H7 (cell line): ENCODE measurements at regions not wholly inside any gene's neighbourhood (a gene's known extent, or its start where the extent isn't known, plus 50 kb on each side); places are given as distances from the start of the nearest gene placed in this dataset.
"Not testable (repeated sequence)": the region's sequence is repeated elsewhere in the genome, so short reads cannot be mapped to it uniquely, and the experiment has no call there.

ENCODE experiments used
- DNase-seq: peaks from one replicate; pipeline ENCODE4 v3.0.0; 2012
- H3K27me3 ChIP-seq: 2 replicates; pipeline ENCODE4 v1.6.0; 2011; ENCODE audit warnings: mild to moderate bottlenecking, low read length; ENCODE audit not compliant: control insufficient read depth, insufficient read depth
- H3K36me3 ChIP-seq: replicated peaks from 2 replicates; pipeline ENCODE4 v1.5.1; 2011; ENCODE audit warnings: low read length; ENCODE audit not compliant: control insufficient read depth, insufficient read depth
- H3K4me3 ChIP-seq: 2 replicates; pipeline ENCODE4 v1.5.1; 2011; ENCODE audit warnings: low read depth, mild to moderate bottlenecking, control low read depth, low read length, moderate library complexity; ENCODE audit not compliant: insufficient read depth

- Histone ChIP-seq H3K27me3 (no peaks in the 10 kb centered on the region), H3K36me3 (no peaks in the 10 kb centered on the region), H3K4me3 (no peak overlapping the region)
- no peak for DNase-seq
Measured at GRCh38 chr5:125484742-125485641, 738.6 kb upstream of the ZNF608 start.

GRCh38 chr5:125485771-125486170 lies 739.3 kb upstream of the ZNF608 start:
- H3K36me3 ChIP-seq = no peaks in the 10 kb centered on the region
- no peaks in the 10 kb centered on the region for H3K27me3 ChIP-seq
- DNase-seq = no peak
- no peak overlapping the region for H3K4me3 ChIP-seq

- Histone ChIP-seq H3K36me3 (no peaks in the 10 kb centered on the region), H3K4me3 (no peak overlapping the region), H3K27me3 (no peaks in the 10 kb centered on the region)
- no peak for DNase-seq
Measured at GRCh38 chr5:125486634-125487033, 740.2 kb upstream of the ZNF608 start.

GRCh38 chr5:125487231-125487630 lies 740.8 kb upstream of the ZNF608 start:
- DNase-seq = no peak
- no peak overlapping the region for H3K4me3 ChIP-seq
- H3K36me3 ChIP-seq = no peaks in the 10 kb centered on the region
- H3K27me3 ChIP-seq = no peaks in the 10 kb centered on the region

- not testable (repeated sequence) for H3K4me3 ChIP-seq, DNase-seq, H3K27me3 ChIP-seq, H3K36me3 ChIP-seq
Measured at GRCh38 chr5:125487652-125488051, 741.2 kb upstream of the ZNF608 start.

GRCh38 chr5:125489146-125489545 lies 742.7 kb upstream of the ZNF608 start:
- no peaks in the 10 kb centered on the region for H3K36me3 ChIP-seq
- no peaks in the 10 kb centered on the region for H3K27me3 ChIP-seq
- DNase-seq = no peak
- no peak overlapping the region for H3K4me3 ChIP-seq

- Histone ChIP-seq H3K36me3 (no peaks in the 10 kb centered on the region), H3K27me3 (no peaks in the 10 kb centered on the region), H3K4me3 (no peak overlapping the region)
- DNase-seq = no peak
Measured at GRCh38 chr5:125491986-125492492, 745.6 kb upstream of the ZNF608 start.

- H3K36me3 ChIP-seq = no peaks in the 10 kb centered on the region
- H3K27me3 ChIP-seq = no peaks in the 10 kb centered on the region
- H3K4me3 ChIP-seq = no peak overlapping the region
- no peak for DNase-seq
Measured at GRCh38 chr5:125492977-125493376, 746.5 kb upstream of the ZNF608 start.

- no peak overlapping the region for H3K4me3 ChIP-seq
- no peaks in the 10 kb centered on the region for H3K27me3 ChIP-seq
- DNase-seq = no peak
- H3K36me3 ChIP-seq = no peaks in the 10 kb centered on the region
Measured at GRCh38 chr5:125496393-125496792, 750.0 kb upstream of the ZNF608 start.

GRCh38 chr5:125497651-125498050 lies 751.2 kb upstream of the ZNF608 start:
- DNase-seq = no peak
- H3K27me3 ChIP-seq = no peaks in the 10 kb centered on the region
- no peak overlapping the region for H3K4me3 ChIP-seq
- no peaks in the 10 kb centered on the region for H3K36me3 ChIP-seq

GRCh38 chr5:125499636-125500332 lies 753.3 kb upstream of the ZNF608 start:
- Histone ChIP-seq H3K27me3 (no peaks in the 10 kb centered on the region), H3K36me3 (no peaks in the 10 kb centered on the region), H3K4me3 (no peak overlapping the region)
- DNase-seq = no peak

- Histone ChIP-seq H3K27me3 (no peaks in the 10 kb centered on the region), H3K4me3 (no peak overlapping the region), H3K36me3 (no peaks in the 10 kb centered on the region)
- DNase-seq = no peak
Measured at GRCh38 chr5:125501396-125501795, 755.0 kb upstream of the ZNF608 start.

GRCh38 chr5:125503946-125504345 lies 757.5 kb upstream of the ZNF608 start:
- Histone ChIP-seq H3K4me3 (no peak overlapping the region), H3K36me3 (no peaks in the 10 kb centered on the region), H3K27me3 (no peaks in the 10 kb centered on the region)
- DNase-seq = no peak

- DNase-seq = no peak
- Histone ChIP-seq H3K4me3 (no peak overlapping the region), H3K36me3 (no peaks in the 10 kb centered on the region), H3K27me3 (no peaks in the 10 kb centered on the region)
Measured at GRCh38 chr5:125505115-125505514, 758.7 kb upstream of the ZNF608 start.

GRCh38 chr5:125506124-125506523 lies 759.7 kb upstream of the ZNF608 start:
- Histone ChIP-seq H3K4me3 (no peak overlapping the region), H3K36me3 (no peaks in the 10 kb centered on the region)
- DNase-seq = no peak

More at GRCh38 chr5:125506124-125506523, 759.7 kb upstream of the ZNF608 start:
- H3K27me3 ChIP-seq = no peaks in the 10 kb centered on the region
